HFFc6 (cell line): ENCODE measurements at regions not wholly inside any gene's neighbourhood (a gene's known extent, or its start where the extent isn't known, plus 50 kb on each side); places are given as distances from the start of the nearest gene placed in this dataset.

Experiments
- DNase-seq: peaks from one replicate; pipeline ENCODE4 v3.0.0-alpha.2; 2018
- H3K27ac Mint-ChIP-seq: 2 replicates; pipeline ENCODE4 v1.8.0; 2020; ENCODE audit warnings: mild to moderate bottlenecking, mixed read lengths
- H3K27me3 Mint-ChIP-seq: 2 replicates; pipeline ENCODE4 v1.8.0; 2021; ENCODE audit warnings: mild to moderate bottlenecking, moderate library complexity, mixed read lengths; ENCODE audit not compliant: insufficient read depth
- H3K36me3 Mint-ChIP-seq: 2 replicates; pipeline ENCODE4 v1.8.0; 2021; ENCODE audit warnings: low read depth, mixed read lengths
- H3K4me1 Mint-ChIP-seq: 2 replicates; pipeline ENCODE4 v1.8.0; 2020; ENCODE audit warnings: low read depth, mixed read lengths
- H3K4me3 Mint-ChIP-seq: 2 replicates; pipeline ENCODE4 v1.8.0; 2020; ENCODE audit warnings: mild to moderate bottlenecking, moderate library complexity, mixed read lengths
- H3K9me3 Mint-ChIP-seq: 2 replicates; pipeline ENCODE4 v1.8.0; 2020; ENCODE audit warnings: mild to moderate bottlenecking, mixed read lengths
- CTCF ChIP-seq: fragments of 200-600 bp; sonication (generic); IDR thresholded peaks from 2 replicates; pipeline ENCODE4 v1.5.0; 2021; ENCODE audit warnings: antibody characterized with exemption, mild to moderate bottlenecking

GRCh38 chr15:96701877-96702276 lies 371.4 kb downstream of the NR2F2 start:
- no peak for DNase-seq
- Mint-ChIP-seq H3K4me3 (no peak overlapping the region), H3K27ac (no peak overlapping the region), H3K36me3 (no peaks in the 10 kb centered on the region), H3K9me3 (peaks cover 21% of the 10 kb centered on the region; the same call in 1 of the 2 replicates), H3K4me1 (no peaks in the 10 kb centered on the region), H3K27me3 (no peaks in the 10 kb centered on the region)
- no peak for TF ChIP-seq CTCF

- no peaks in the 10 kb centered on the region for H3K27me3 Mint-ChIP-seq
- no peak for DNase-seq
- no peak for TF ChIP-seq CTCF
- H3K4me1 Mint-ChIP-seq, result no peaks in the 10 kb centered on the region
- no peak overlapping the region for H3K27ac Mint-ChIP-seq
- H3K36me3 Mint-ChIP-seq, result no peaks in the 10 kb centered on the region
- no peak overlapping the region for H3K4me3 Mint-ChIP-seq
- peaks cover 16% of the 10 kb centered on the region; the same call in 1 of the 2 replicates for H3K9me3 Mint-ChIP-seq
These were observed 372.1 kb downstream of the NR2F2 start for GRCh38 chr15:96702589-96702988.

- no peak overlapping the region for H3K27ac Mint-ChIP-seq
- no peak overlapping the region for H3K4me3 Mint-ChIP-seq
- no peaks in the 10 kb centered on the region for H3K4me1 Mint-ChIP-seq
- no peak for TF ChIP-seq CTCF
- no peak for DNase-seq
- H3K9me3 Mint-ChIP-seq, result peaks cover 15% of the 10 kb centered on the region; the same call in 1 of the 2 replicates
- H3K27me3 Mint-ChIP-seq, result no peaks in the 10 kb centered on the region
- H3K36me3 Mint-ChIP-seq, result no peaks in the 10 kb centered on the region
These were observed 372.6 kb downstream of the NR2F2 start for GRCh38 chr15:96703091-96703490.

GRCh38 chr15:96703794-96704550 lies 373.5 kb downstream of the NR2F2 start:
- H3K27ac Mint-ChIP-seq, result no peak overlapping the region
- no peak for TF ChIP-seq CTCF
- H3K27me3 Mint-ChIP-seq, result no peaks in the 10 kb centered on the region
- H3K4me1 Mint-ChIP-seq, result no peaks in the 10 kb centered on the region
- H3K4me3 Mint-ChIP-seq, result no peak overlapping the region
- H3K36me3 Mint-ChIP-seq, result no peaks in the 10 kb centered on the region
- peaks cover 15% of the 10 kb centered on the region; the same call in 1 of the 2 replicates for H3K9me3 Mint-ChIP-seq
- no peak for DNase-seq

- no peak for TF ChIP-seq CTCF
- no peaks in the 10 kb centered on the region for H3K27me3 Mint-ChIP-seq
These were observed 385.6 kb downstream of the NR2F2 start for GRCh38 chr15:96716075-96716474.

More at GRCh38 chr15:96716075-96716474, 385.6 kb downstream of the NR2F2 start:
- Mint-ChIP-seq H3K4me3 (no peak overlapping the region), H3K27ac (no peak overlapping the region), H3K36me3 (no peaks in the 10 kb centered on the region), H3K9me3 (peaks cover 28% of the 10 kb centered on the region), H3K4me1 (no peaks in the 10 kb centered on the region)
- no peak for DNase-seq
